Prostate gland (tissue), 2 donors: ENCODE measurements at regions not wholly inside any gene's neighbourhood (a gene's known extent, or its start where the extent isn't known, plus 50 kb on each side); places are given as distances from the start of the nearest gene placed in this dataset.

Experiments used
- CTCF ChIP-seq, 4 experiments: fragments of 200-600 bp in 2 of 4; fragments of 450-650 bp in 2 of 4; sonication (generic) in 2 of 4; IDR thresholded peaks; 1 replicate in 3 of 4; 2 replicates in 1 of 4; pipeline ENCODE4 v1.5.1; 2016 to 2019; ENCODE audit warnings: antibody characterized with exemption in 4 of 4, mild to moderate bottlenecking in 2 of 4, moderate library complexity in 2 of 4
- POLR2A ChIP-seq: fragments of 450-650 bp; IDR thresholded peaks from one replicate; pipeline ENCODE4 v1.6.1; 2016; ENCODE audit warnings: antibody characterized with exemption, mild to moderate bottlenecking
- POLR2AphosphoS5 ChIP-seq: sonication (generic); formaldehyde crosslinking; IDR thresholded peaks from one replicate; pipeline ENCODE4 v1.6.1; 2017; ENCODE audit warnings: antibody characterized with exemption

GRCh38 chr18:33934258-33934657 is 290.5 kb downstream of the NOL4 start:
- no peak for TF ChIP-seq CTCF (IDR thresholded peaks at IDR 0.05)
- TF ChIP-seq POLR2A, result no peak
- TF ChIP-seq POLR2AphosphoS5, result no peak
